ENCODE measurements at regions not wholly inside any gene's neighbourhood (a gene's known extent, or its start where the extent isn't known, plus 50 kb on each side); places are given as distances from the start of the nearest gene placed in this dataset.

DNA sequence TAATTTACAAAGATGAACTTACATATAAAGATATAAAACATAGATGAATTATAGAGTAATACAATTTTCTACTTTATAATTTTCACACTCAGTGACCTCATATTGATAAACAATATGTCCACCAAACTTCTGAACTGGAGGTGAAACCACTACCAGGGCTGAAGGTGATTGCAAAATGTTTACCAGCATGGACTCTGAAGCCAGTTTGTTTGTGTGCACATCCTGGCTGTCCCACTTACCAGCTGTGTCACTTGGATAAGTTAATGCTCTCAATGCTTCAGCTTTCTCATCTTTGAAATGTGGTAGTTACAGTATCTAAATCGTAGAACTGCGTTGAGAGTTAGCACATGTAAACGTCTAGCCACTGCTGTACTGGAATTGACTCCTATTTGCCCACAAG is 392.6 kb downstream of the HNRNPD start:
- no peak for FAIRE-seq
- Histone ChIP-seq H3K23ac (ENCODE audit: insufficient read length) (no peak overlapping the region), H2BK12ac (ENCODE audit: low read depth, low read length) (no peak overlapping the region)
- TF ChIP-seq YY1 (IDR thresholded peaks at IDR 0.05; ENCODE audit: low read depth, low read length) (no peak), EP300 (IDR thresholded peaks at IDR 0.05; ENCODE audit: borderline replicate concordance in 1 of 2, low read depth in 2 of 2, low read length in 2 of 2) (no peak), HDAC6 (IDR thresholded peaks at IDR 0.05; ENCODE audit: low read depth, low read length) (no peak), TCF12 (IDR thresholded peaks at IDR 0.05; ENCODE audit: low read depth, low read length) (no peak), PHF8 (conservative IDR thresholded peaks at IDR 0.05; ENCODE audit: low read depth, low read length) (no peak), NANOG (IDR thresholded peaks at IDR 0.05; ENCODE audit: insufficient read depth, low read depth, low read length, poor library complexity, severe bottlenecking) (no peak), SP2 (IDR thresholded peaks at IDR 0.05; ENCODE audit: low read length) (no peak), JUND (IDR thresholded peaks at IDR 0.05; ENCODE audit: low read length) (no peak), JUN (IDR thresholded peaks at IDR 0.05; ENCODE audit: low read depth, low read length) (no peak), RAD21 (IDR thresholded peaks at IDR 0.05 in 1 of 2, conservative IDR thresholded peaks at IDR 0.05 in 1 of 2; ENCODE audit: low read depth in 2 of 2, low read length in 2 of 2) (no peak)
- TF ChIP-seq, protein P1, sequence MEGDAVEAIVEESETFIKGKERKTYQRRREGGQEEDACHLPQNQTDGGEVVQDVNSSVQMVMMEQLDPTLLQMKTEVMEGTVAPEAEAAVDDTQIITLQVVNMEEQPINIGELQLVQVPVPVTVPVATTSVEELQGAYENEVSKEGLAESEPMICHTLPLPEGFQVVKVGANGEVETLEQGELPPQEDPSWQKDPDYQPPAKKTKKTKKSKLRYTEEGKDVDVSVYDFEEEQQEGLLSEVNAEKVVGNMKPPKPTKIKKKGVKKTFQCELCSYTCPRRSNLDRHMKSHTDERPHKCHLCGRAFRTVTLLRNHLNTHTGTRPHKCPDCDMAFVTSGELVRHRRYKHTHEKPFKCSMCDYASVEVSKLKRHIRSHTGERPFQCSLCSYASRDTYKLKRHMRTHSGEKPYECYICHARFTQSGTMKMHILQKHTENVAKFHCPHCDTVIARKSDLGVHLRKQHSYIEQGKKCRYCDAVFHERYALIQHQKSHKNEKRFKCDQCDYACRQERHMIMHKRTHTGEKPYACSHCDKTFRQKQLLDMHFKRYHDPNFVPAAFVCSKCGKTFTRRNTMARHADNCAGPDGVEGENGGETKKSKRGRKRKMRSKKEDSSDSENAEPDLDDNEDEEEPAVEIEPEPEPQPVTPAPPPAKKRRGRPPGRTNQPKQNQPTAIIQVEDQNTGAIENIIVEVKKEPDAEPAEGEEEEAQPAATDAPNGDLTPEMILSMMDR (IDR thresholded peaks at IDR 0.05; ENCODE audit: control extremely low read depth in 1 of 3, insufficient read depth in 1 of 3, low read depth in 1 of 3, low read length in 3 of 3), result no peak
- TF ChIP-seq, protein P2, sequence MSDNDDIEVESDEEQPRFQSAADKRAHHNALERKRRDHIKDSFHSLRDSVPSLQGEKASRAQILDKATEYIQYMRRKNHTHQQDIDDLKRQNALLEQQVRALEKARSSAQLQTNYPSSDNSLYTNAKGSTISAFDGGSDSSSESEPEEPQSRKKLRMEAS (IDR thresholded peaks at IDR 0.05), result no peak

More for the DNA sequence above, 392.6 kb downstream of the HNRNPD start:
- Histone ChIP-seq H3K4me3 (ENCODE audit: extremely low read depth in 1 of 4, insufficient read depth in 2 of 4, low read depth in 3 of 4, low read length in 4 of 4) (no peak overlapping the region), H3K4me2 (ENCODE audit: insufficient read depth in 1 of 2, low read depth in 2 of 2, low read length in 2 of 2) (no peak overlapping the region), H3K27me3 (replicated peaks in 1 of 4; ENCODE audit: control insufficient read depth in 3 of 4, extremely low read depth in 1 of 4, insufficient read depth in 3 of 4, low read length in 3 of 4) (no peaks in the 10 kb centered on the region), H4K91ac (replicated peaks; ENCODE audit: insufficient read length, low read length) (no peak overlapping the region), H3K4ac (replicated peaks; ENCODE audit: insufficient read length, low read depth, low read length) (no peak overlapping the region), H3K56ac (replicated peaks; ENCODE audit: insufficient read length, low read depth, low read length) (no peak overlapping the region), H3K36me3 (ENCODE audit: control insufficient read depth in 2 of 4, insufficient read depth in 4 of 4, low read length in 3 of 4) (no peaks in the 10 kb centered on the region), H3K79me1 (ENCODE audit: low read depth, low read length) (no peaks in the 10 kb centered on the region), H4K5ac (ENCODE audit: insufficient read length, low read depth, low read length) (no peak overlapping the region), H3K9ac (replicated peaks in 1 of 4; ENCODE audit: extremely low read depth in 1 of 4, low read depth in 3 of 4, low read length in 3 of 4) (no peak overlapping the region), H3K18ac (ENCODE audit: extremely low read depth, low read length) (no peak overlapping the region), H3K14ac (ENCODE audit: insufficient read length) (no peak overlapping the region), H2BK120ac (replicated peaks; ENCODE audit: low read depth, low read length) (no peak overlapping the region), H3K23me2 (ENCODE audit: low read depth, low read length) (no peaks in the 10 kb centered on the region), H2BK20ac (ENCODE audit: low read length) (no peak overlapping the region), H4K20me1 (replicated peaks in 1 of 2; ENCODE audit: control insufficient read depth in 1 of 2, insufficient read depth in 2 of 2, low read length in 2 of 2) (no peaks in the 10 kb centered on the region), H3K9me3 (ENCODE audit: insufficient read depth in 2 of 2, low read depth in 1 of 2, low read length in 1 of 2) (no peaks in the 10 kb centered on the region), H2BK15ac (ENCODE audit: low read length) (no peak overlapping the region), H2BK5ac (ENCODE audit: low read depth, low read length) (no peak overlapping the region), H4K8ac (ENCODE audit: extremely low read depth, insufficient read depth, low read length) (no peak overlapping the region), H3K27ac (ENCODE audit: low read depth, low read length) (no peak overlapping the region), H2AFZ (ENCODE audit: low read length) (no peak overlapping the region), H3K79me2 (ENCODE audit: control insufficient read depth in 1 of 2, insufficient read depth in 2 of 2, low read length in 2 of 2) (no peaks in the 10 kb centered on the region), H2AK5ac (ENCODE audit: low read depth, low read length) (no peak overlapping the region), H3K4me1 (replicated peaks in 1 of 4; ENCODE audit: control insufficient read depth in 3 of 4, insufficient read depth in 4 of 4, low read length in 3 of 4) (no peaks in the 10 kb centered on the region)
- POLR2A ChIA-PET (ENCODE audit: partially characterized antibody), result no interaction called here
- 95% methylated on average over 3 of the region's 3 CpGs; no CpG with 5 or more reads in 1 of the 2 experiments for WGBS, 2 experiments (ENCODE audit: extremely low coverage in 1 of 2, insufficient coverage in 1 of 2, insufficient read length in 1 of 2, insufficient replicate concordance in 2 of 2, low coverage in 1 of 2, low lambda C conversion rate in 2 of 2, missing lambda C conversion rate in 1 of 2)
- CTCF ChIA-PET (ENCODE audit: partially characterized antibody), result interaction anchor here (1.1 kb wide), 2 partner anchors 59 to 202 kb away, joined by 3 read pairs; no protein-coding TSS in a partner anchor
- DNase-seq (ENCODE audit: low read depth in 1 of 2, low spot score in 2 of 2), result no peak

Data from H1 (cell line).